ENCODE measurements at regions not wholly inside any gene's neighbourhood (a gene's known extent, or its start where the extent isn't known, plus 50 kb on each side); places are given as distances from the start of the nearest gene placed in this dataset.

GRCh38 chr1:221869779-221870178 lies 127.9 kb upstream of the DUSP10 start:
- no peaks in the 10 kb centered on the region for H3K27me3 Mint-ChIP-seq (ENCODE audit: low read depth)
- no peak overlapping the region for H3K4me3 Mint-ChIP-seq
- peaks cover 6% of the 10 kb centered on the region for H3K4me1 Mint-ChIP-seq
- H3K27ac Mint-ChIP-seq, result no peak overlapping the region
- ChIA-PET CTCF (interaction anchor here (1.0 kb wide), 1 partner anchor 606 kb away, joined by 4 read pairs; no protein-coding TSS in a partner anchor), POLR2A (no interaction called here)
- no peak for DNase-seq (ENCODE audit: low spot score)
- TF ChIP-seq JUN (CRISPR knock-in tag; IDR thresholded peaks at IDR 0.05) (no peak), CTCF (IDR thresholded peaks at IDR 0.05) (no peak), ZNF317 (CRISPR knock-in tag; IDR thresholded peaks at IDR 0.05; ENCODE audit: borderline replicate concordance, low read depth) (no peak), STAT6 (CRISPR knock-in tag; conservative IDR thresholded peaks at IDR 0.05; ENCODE audit: low read depth) (no peak), MXD4 (CRISPR knock-in tag; IDR thresholded peaks at IDR 0.05; ENCODE audit: borderline replicate concordance) (no peak)
- H3K36me3 Mint-ChIP-seq, result no peaks in the 10 kb centered on the region
- ATAC-seq, result no peak
- H3K9me3 Mint-ChIP-seq, result peaks cover 3% of the 10 kb centered on the region; the same call in 1 of the 2 replicates

GRCh38 chr1:221868593-221869303 lies 126.9 kb upstream of the DUSP10 start:
- H3K4me1 Mint-ChIP-seq, result no peaks in the 10 kb centered on the region
- H3K9me3 Mint-ChIP-seq, result 0 out of 2 replicates have a peak, but pooled peaks cover 3% of the 10 kb centered on the region
- H3K27me3 Mint-ChIP-seq (ENCODE audit: low read depth), result no peaks in the 10 kb centered on the region
- H3K36me3 Mint-ChIP-seq, result no peaks in the 10 kb centered on the region
- H3K27ac Mint-ChIP-seq, result no peak overlapping the region
- ATAC-seq, result no peak
- CTCF ChIA-PET, result interaction anchor here (1.0 kb wide), 1 partner anchor 605 kb away, joined by 4 read pairs; no protein-coding TSS in a partner anchor
- no peak for DNase-seq (ENCODE audit: low spot score)
- no peak overlapping the region for H3K4me3 Mint-ChIP-seq
- POLR2A ChIA-PET, result no interaction called here
- TF ChIP-seq ZNF396 (CRISPR knock-in tag; IDR thresholded peaks at IDR 0.05; ENCODE audit: borderline replicate concordance), result no peak
- no peak for TF ChIP-seq RELA (CRISPR knock-in tag; IDR thresholded peaks at IDR 0.05; ENCODE audit: borderline replicate concordance)
- TF ChIP-seq GRHL2 (CRISPR knock-in tag; IDR thresholded peaks at IDR 0.05; ENCODE audit: insufficient replicate concordance, severe bottlenecking), result no peak
- TF ChIP-seq IRF1 (CRISPR knock-in tag; IDR thresholded peaks at IDR 0.05), result no peak
- no peak for TF ChIP-seq USF2 (CRISPR knock-in tag; IDR thresholded peaks at IDR 0.05)
- TF ChIP-seq E2F5 (CRISPR knock-in tag; IDR thresholded peaks at IDR 0.05), result no peak
- no peak for TF ChIP-seq ATF6 (CRISPR knock-in tag; IDR thresholded peaks at IDR 0.05)
- no peak for TF ChIP-seq JAZF1 (CRISPR knock-in tag; IDR thresholded peaks at IDR 0.05)
- no peak for TF ChIP-seq ZNF232 (CRISPR knock-in tag; IDR thresholded peaks at IDR 0.05)
- no peak for TF ChIP-seq MYBL2 (CRISPR knock-in tag; IDR thresholded peaks at IDR 0.05)
- no peak for TF ChIP-seq TEAD1 (CRISPR knock-in tag; IDR thresholded peaks at IDR 0.05)
- TF ChIP-seq ZBTB43 (CRISPR knock-in tag; IDR thresholded peaks at IDR 0.05), result no peak
- TF ChIP-seq HMGA2 (CRISPR knock-in tag; IDR thresholded peaks at IDR 0.05), result no peak
- no peak for TF ChIP-seq ZNF219 (CRISPR knock-in tag; IDR thresholded peaks at IDR 0.05; ENCODE audit: borderline replicate concordance)
- no peak for TF ChIP-seq ZNF512 (CRISPR knock-in tag; IDR thresholded peaks at IDR 0.05; ENCODE audit: borderline replicate concordance)
- TF ChIP-seq MLX (CRISPR knock-in tag; IDR thresholded peaks at IDR 0.05), result no peak

All from WTC11 (cell line).